HepG2 (cell line): ENCODE measurements at regions not wholly inside any gene's neighbourhood (a gene's known extent, or its start where the extent isn't known, plus 50 kb on each side); places are given as distances from the start of the nearest gene placed in this dataset.

Experiments
- ATAC-seq: fragments of 200-7000 bp; cut with Tn5 transposase; 3 replicates; pipeline ENCODE4 v1.9.1; 2020; ENCODE audit warnings: mild to moderate bottlenecking, moderate library complexity
- BruUV-seq: library from RNA; stranded (reverse); fragments of 400-500 nt; replicated peaks from 2 replicates; lab custom pipeline; 2021; lab: Mats Ljungman, UMichigan
- CTCF ChIA-PET: fragments of 300-600 bp; formaldehyde crosslinking; extraction: SDS; loops from one replicate; lab custom pipeline; 2021; ENCODE audit warnings: low total read pairs, inconsistent platforms, low intra/inter-chr PET ratio; lab: Yijun Ruan, JAX
- POLR2A ChIA-PET: fragments of 350-600 bp; sonication (Branson Sonifier 250); formaldehyde crosslinking; loops from one replicate; lab custom pipeline; 2020; ENCODE audit warnings: antibody characterized with exemption, inconsistent platforms; lab: Yijun Ruan, JAX
- DNase-seq: peaks from one replicate; pipeline ENCODE4 v3.0.0-alpha.2; 2015; ENCODE audit warnings: low spot score
- FAIRE-seq: peaks from 3 replicates; lab custom pipeline; 2011; peaks lifted over from hg19 to GRCh38; lab: Jason Lieb, UNC
- H2AFZ ChIP-seq: one replicate; pipeline ENCODE4 v1.6.1; 2011; ENCODE audit warnings: low read length, inconsistent platforms
- H3K27ac ChIP-seq: fragments of 300-600 bp; 3 replicates; pipeline ENCODE4 v1.8.0; 2011; ENCODE audit warnings: mixed run types, mild to moderate bottlenecking, mixed read lengths, low read length, inconsistent platforms; ENCODE audit not compliant: insufficient read depth; ENCODE audit errors: extremely low read length
- H3K27me3 ChIP-seq, 2 experiments: fragments of 200-600 bp in 1 of 2; 2 replicates in 1 of 2; 3 replicates in 1 of 2; pipeline versions ENCODE4 v1.6.0 to v1.8.0; 2011; ENCODE audit warnings: low read length in 2 of 2, mild to moderate bottlenecking in 2 of 2, moderate library complexity in 2 of 2, inconsistent platforms in 1 of 2; ENCODE audit not compliant: insufficient read depth in 2 of 2, control insufficient read depth in 1 of 2
- H3K36me3 ChIP-seq, 2 experiments: fragments of 200-600 bp in 1 of 2; replicated peaks in 1 of 2; 2 replicates in 1 of 2; 3 replicates in 1 of 2; pipeline versions ENCODE4 v1.5.1 to v1.8.0; 2011; ENCODE audit warnings: low read length in 2 of 2, inconsistent platforms in 1 of 2; ENCODE audit not compliant: insufficient read depth in 2 of 2, control insufficient read depth in 1 of 2
- H3K4me1 ChIP-seq: 2 replicates; pipeline ENCODE4 v1.5.1; 2012; ENCODE audit warnings: low read length, inconsistent platforms; ENCODE audit not compliant: insufficient read depth
- H3K4me2 ChIP-seq: 2 replicates; pipeline ENCODE4 v1.6.0; 2011; ENCODE audit warnings: low read depth, low read length, inconsistent platforms
- H3K4me3 ChIP-seq, 3 experiments: fragments of 200-600 bp in 1 of 3; sonication (generic), shearing (Covaris generic) in 1 of 3; replicated peaks in 1 of 3; 2 replicates each; pipeline ENCODE4 v1.5.1; 2011 to 2016; ENCODE audit warnings: low read length in 3 of 3, inconsistent platforms in 2 of 3, low read depth in 2 of 3, mild to moderate bottlenecking in 2 of 3, control low read depth in 1 of 3, mixed read lengths in 1 of 3; ENCODE audit not compliant: insufficient read depth in 1 of 3
- H3K79me2 ChIP-seq: one replicate; pipeline ENCODE4 v1.6.1; 2011; ENCODE audit warnings: low read length, inconsistent platforms; ENCODE audit not compliant: insufficient read depth
- H3K9ac ChIP-seq: 2 replicates; pipeline ENCODE4 v1.6.0; 2011; ENCODE audit warnings: mild to moderate bottlenecking, low read depth, low read length, inconsistent platforms; ENCODE audit not compliant: insufficient read depth
- H3K9me3 ChIP-seq: 2 replicates; pipeline ENCODE4 v1.5.1; 2012; ENCODE audit warnings: mild to moderate bottlenecking, low read length
- H4K20me1 ChIP-seq: 2 replicates; pipeline ENCODE4 v1.6.0; 2011; ENCODE audit warnings: inconsistent platforms, mild to moderate bottlenecking, low read length, moderate library complexity; ENCODE audit not compliant: insufficient read depth
- CREM ChIP-seq, 2 experiments: sonication (generic) in 1 of 2; formaldehyde crosslinking in 1 of 2; IDR thresholded peaks; 2 replicates each; pipeline versions ENCODE4 v1.4.0 to v1.6.1; 2016 to 2020; ENCODE audit warnings: antibody characterized with exemption in 1 of 2, mild to moderate bottlenecking in 1 of 2, missing genetic modification reagents in 1 of 2
- HOMEZ ChIP-seq: IDR thresholded peaks from 2 replicates; pipeline ENCODE4 v1.6.1; 2016; ENCODE audit warnings: low read depth
- MAF1 ChIP-seq: sonication (generic); formaldehyde crosslinking; IDR thresholded peaks from 2 replicates; pipeline ENCODE4 v1.5.0; 2020; ENCODE audit warnings: missing genetic modification reagents, borderline replicate concordance
- REXO4 ChIP-seq: sonication (generic); formaldehyde crosslinking; IDR thresholded peaks from 2 replicates; pipeline ENCODE4 v1.8.0; 2022; ENCODE audit warnings: missing genetic modification reagents, mild to moderate bottlenecking, borderline replicate concordance
- ZFP37 ChIP-seq: sonication (generic); formaldehyde crosslinking; IDR thresholded peaks from 2 replicates; pipeline ENCODE4 v1.4.0; 2020; ENCODE audit warnings: missing genetic modification reagents, borderline replicate concordance
- ZNF207 ChIP-seq: fragments of 450-650 bp; IDR thresholded peaks from 2 replicates; pipeline ENCODE4 v1.6.1; 2016; ENCODE audit warnings: antibody characterized with exemption, borderline replicate concordance
- ZNF235 ChIP-seq: sonication (generic); formaldehyde crosslinking; IDR thresholded peaks from 2 replicates; pipeline ENCODE4 v1.8.1; 2023; ENCODE audit warnings: mild to moderate bottlenecking, missing genetic modification reagents, borderline replicate concordance
- ZNF549 ChIP-seq: sonication (generic); formaldehyde crosslinking; IDR thresholded peaks from 2 replicates; pipeline ENCODE4 v1.5.0; 2020; ENCODE audit warnings: missing genetic modification reagents
- ZNF670 ChIP-seq: sonication (generic); formaldehyde crosslinking; IDR thresholded peaks from 2 replicates; pipeline ENCODE4 v1.8.0; 2022; ENCODE audit warnings: mild to moderate bottlenecking, missing genetic modification reagents, borderline replicate concordance
- ZNF703 ChIP-seq: sonication (generic); formaldehyde crosslinking; IDR thresholded peaks from 2 replicates; pipeline ENCODE4 v1.5.1; 2020; ENCODE audit warnings: missing genetic modification reagents, mild to moderate bottlenecking, moderate library complexity, borderline replicate concordance
- WGBS: methylation state at CpG from one replicate; pipeline ENCODE4 v1.1.6; 2017; ENCODE audit warnings: low lambda C conversion rate; 5-methylcytosine and 5-hydroxymethylcytosine counted together
- in situ Hi-C: cut with HindIII; loops from 2 replicates; pipeline ENCODE4 v1.10.0; 2017; ENCODE audit warnings: low pct_unique_long_range_greater_than_20kb; ENCODE audit not compliant: extremely low pct_ligation_motif_present
- intact Hi-C: fragments of 100-400 bp; cut with micrococcal nuclease; formaldehyde crosslinking; loops from one replicate; pipeline ENCODE4 v1.10.0; 2022; ENCODE audit not compliant: unreplicated experiment
- TF ChIP-seq, protein P1 (sequence below): sonication (generic); formaldehyde crosslinking; IDR thresholded peaks from 2 replicates; pipeline ENCODE4 v1.4.0; 2020; ENCODE audit warnings: low read depth, missing genetic modification reagents
- TF ChIP-seq, protein P2 (sequence below): sonication (generic); formaldehyde crosslinking; IDR thresholded peaks from 2 replicates; pipeline ENCODE4 v1.8.0; 2022; ENCODE audit warnings: missing genetic modification reagents, mild to moderate bottlenecking, borderline replicate concordance
- TF ChIP-seq, protein P3 (sequence below): sonication (generic); formaldehyde crosslinking; IDR thresholded peaks from 2 replicates; pipeline ENCODE4 v1.4.0; 2020; ENCODE audit warnings: missing genetic modification reagents

DNA sequence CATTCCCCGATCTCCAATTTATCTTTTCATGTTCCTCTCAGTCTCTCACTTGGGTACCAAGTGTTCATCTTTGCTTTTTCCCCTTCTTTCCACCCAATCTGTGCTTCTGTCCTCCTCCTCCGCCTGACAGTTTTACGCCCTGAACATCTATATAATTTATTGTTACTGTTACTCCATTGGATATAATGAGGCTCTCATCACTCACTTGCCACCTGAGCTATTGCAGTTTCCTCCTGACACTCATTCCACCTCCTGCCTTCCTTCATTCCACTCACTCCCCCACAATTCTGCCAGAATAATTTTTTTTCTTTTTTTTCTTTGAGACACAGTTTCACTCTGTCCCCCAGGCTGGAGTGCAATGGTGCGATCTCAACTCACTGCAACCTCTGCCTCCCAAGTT lies 77.6 kb upstream of the SORBS2 start (continued):
- TF ChIP-seq, protein P1, sequence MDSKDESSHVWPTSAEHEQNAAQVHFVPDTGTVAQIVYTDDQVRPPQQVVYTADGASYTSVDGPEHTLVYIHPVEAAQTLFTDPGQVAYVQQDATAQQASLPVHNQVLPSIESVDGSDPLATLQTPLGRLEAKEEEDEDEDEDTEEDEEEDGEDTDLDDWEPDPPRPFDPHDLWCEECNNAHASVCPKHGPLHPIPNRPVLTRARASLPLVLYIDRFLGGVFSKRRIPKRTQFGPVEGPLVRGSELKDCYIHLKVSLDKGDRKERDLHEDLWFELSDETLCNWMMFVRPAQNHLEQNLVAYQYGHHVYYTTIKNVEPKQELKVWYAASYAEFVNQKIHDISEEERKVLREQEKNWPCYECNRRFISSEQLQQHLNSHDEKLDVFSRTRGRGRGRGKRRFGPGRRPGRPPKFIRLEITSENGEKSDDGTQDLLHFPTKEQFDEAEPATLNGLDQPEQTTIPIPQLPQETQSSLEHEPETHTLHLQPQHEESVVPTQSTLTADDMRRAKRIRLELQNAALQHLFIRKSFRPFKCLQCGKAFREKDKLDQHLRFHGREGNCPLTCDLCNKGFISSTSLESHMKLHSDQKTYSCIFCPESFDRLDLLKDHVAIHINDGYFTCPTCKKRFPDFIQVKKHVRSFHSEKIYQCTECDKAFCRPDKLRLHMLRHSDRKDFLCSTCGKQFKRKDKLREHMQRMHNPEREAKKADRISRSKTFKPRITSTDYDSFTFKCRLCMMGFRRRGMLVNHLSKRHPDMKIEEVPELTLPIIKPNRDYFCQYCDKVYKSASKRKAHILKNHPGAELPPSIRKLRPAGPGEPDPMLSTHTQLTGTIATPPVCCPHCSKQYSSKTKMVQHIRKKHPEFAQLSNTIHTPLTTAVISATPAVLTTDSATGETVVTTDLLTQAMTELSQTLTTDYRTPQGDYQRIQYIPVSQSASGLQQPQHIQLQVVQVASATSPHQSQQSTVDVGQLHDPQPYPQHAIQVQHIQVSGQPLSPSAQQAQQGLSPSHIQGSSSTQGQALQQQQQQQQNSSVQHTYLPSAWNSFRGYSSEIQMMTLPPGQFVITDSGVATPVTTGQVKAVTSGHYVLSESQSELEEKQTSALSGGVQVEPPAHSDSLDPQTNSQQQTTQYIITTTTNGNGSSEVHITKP (CRISPR knock-in tag): no peak
- no peak for TF ChIP-seq CREM (IDR thresholded peaks at IDR 0.05)
- TF ChIP-seq CREM (CRISPR knock-in tag; IDR thresholded peaks at IDR 0.05): no peak

GRCh38 chr4:185890196-185890595 lies 78.2 kb upstream of the SORBS2 start:
- Histone ChIP-seq H4K20me1 (no peaks in the 10 kb centered on the region), H3K9me3 (peaks cover 8% of the 10 kb centered on the region), H3K4me3 (no peak overlapping the region), H3K9ac (no peak overlapping the region), H3K27ac (no peak overlapping the region), H3K27me3 (no peaks in the 10 kb centered on the region; a peak in 2 of 5 replicates), H3K4me2 (no peak overlapping the region), H2AFZ (no peak overlapping the region), H3K4me1 (no peaks in the 10 kb centered on the region), H3K36me3 (no peaks in the 10 kb centered on the region), H3K79me2 (no peaks in the 10 kb centered on the region)
- WGBS: 56% methylated on average over 5 of the region's 5 CpGs
- CTCF ChIA-PET: no interaction called here
- in situ Hi-C loops (no loop called here), intact Hi-C loops (no loop called here)
- no TSS peak for BruUV-seq
- ATAC-seq (no peak), FAIRE-seq (no peak), DNase-seq (no peak)
- POLR2A ChIA-PET: no interaction called here
- no peak for TF ChIP-seq ZFP37 (CRISPR knock-in tag)
- no peak for TF ChIP-seq MAF1 (CRISPR knock-in tag)
- TF ChIP-seq ZNF670: no peak
- no peak for TF ChIP-seq ZNF549 (CRISPR knock-in tag)
- no peak for TF ChIP-seq HOMEZ
- TF ChIP-seq REXO4 (CRISPR knock-in tag): no peak
- TF ChIP-seq ZNF703: no peak
- TF ChIP-seq ZNF235 (CRISPR knock-in tag): no peak
- TF ChIP-seq, protein P2, sequence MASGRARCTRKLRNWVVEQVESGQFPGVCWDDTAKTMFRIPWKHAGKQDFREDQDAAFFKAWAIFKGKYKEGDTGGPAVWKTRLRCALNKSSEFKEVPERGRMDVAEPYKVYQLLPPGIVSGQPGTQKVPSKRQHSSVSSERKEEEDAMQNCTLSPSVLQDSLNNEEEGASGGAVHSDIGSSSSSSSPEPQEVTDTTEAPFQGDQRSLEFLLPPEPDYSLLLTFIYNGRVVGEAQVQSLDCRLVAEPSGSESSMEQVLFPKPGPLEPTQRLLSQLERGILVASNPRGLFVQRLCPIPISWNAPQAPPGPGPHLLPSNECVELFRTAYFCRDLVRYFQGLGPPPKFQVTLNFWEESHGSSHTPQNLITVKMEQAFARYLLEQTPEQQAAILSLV: no peak
- TF ChIP-seq, protein P3, sequence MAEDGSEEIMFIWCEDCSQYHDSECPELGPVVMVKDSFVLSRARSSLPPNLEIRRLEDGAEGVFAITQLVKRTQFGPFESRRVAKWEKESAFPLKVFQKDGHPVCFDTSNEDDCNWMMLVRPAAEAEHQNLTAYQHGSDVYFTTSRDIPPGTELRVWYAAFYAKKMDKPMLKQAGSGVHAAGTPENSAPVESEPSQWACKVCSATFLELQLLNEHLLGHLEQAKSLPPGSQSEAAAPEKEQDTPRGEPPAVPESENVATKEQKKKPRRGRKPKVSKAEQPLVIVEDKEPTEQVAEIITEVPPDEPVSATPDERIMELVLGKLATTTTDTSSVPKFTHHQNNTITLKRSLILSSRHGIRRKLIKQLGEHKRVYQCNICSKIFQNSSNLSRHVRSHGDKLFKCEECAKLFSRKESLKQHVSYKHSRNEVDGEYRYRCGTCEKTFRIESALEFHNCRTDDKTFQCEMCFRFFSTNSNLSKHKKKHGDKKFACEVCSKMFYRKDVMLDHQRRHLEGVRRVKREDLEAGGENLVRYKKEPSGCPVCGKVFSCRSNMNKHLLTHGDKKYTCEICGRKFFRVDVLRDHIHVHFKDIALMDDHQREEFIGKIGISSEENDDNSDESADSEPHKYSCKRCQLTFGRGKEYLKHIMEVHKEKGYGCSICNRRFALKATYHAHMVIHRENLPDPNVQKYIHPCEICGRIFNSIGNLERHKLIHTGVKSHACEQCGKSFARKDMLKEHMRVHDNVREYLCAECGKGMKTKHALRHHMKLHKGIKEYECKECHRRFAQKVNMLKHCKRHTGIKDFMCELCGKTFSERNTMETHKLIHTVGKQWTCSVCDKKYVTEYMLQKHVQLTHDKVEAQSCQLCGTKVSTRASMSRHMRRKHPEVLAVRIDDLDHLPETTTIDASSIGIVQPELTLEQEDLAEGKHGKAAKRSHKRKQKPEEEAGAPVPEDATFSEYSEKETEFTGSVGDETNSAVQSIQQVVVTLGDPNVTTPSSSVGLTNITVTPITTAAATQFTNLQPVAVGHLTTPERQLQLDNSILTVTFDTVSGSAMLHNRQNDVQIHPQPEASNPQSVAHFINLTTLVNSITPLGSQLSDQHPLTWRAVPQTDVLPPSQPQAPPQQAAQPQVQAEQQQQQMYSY (CRISPR knock-in tag): no peak
- no peak for TF ChIP-seq ZNF207
